Uterus (tissue), 3 donors: ENCODE measurements at regions not wholly inside any gene's neighbourhood (a gene's known extent, or its start where the extent isn't known, plus 50 kb on each side); places are given as distances from the start of the nearest gene placed in this dataset.

ENCODE experiments used
- DNase-seq, 2 donors: peaks; one replicate each; pipeline ENCODE4 v3.0.0-alpha.2; 2019 to 2020
- H3K27ac ChIP-seq, 2 donors: fragments of 200-600 bp; sonication (generic); 1 replicate in 1 of 2; 2 replicates in 1 of 2; pipeline ENCODE4 v1.5.1; 2016 to 2018
- H3K27me3 ChIP-seq, 2 donors: fragments of 200-600 bp; sonication (generic); one replicate each; pipeline ENCODE4 v1.5.1; 2018 to 2019; ENCODE audit warnings: control low read depth in 1 of 2
- H3K36me3 ChIP-seq, 2 donors: fragments of 200-600 bp; sonication (generic); one replicate each; pipeline ENCODE4 v1.5.1; 2019; ENCODE audit warnings: control low read depth in 1 of 2
- H3K4me1 ChIP-seq, 2 donors: fragments of 200-600 bp; sonication (generic); one replicate each; pipeline ENCODE4 v1.5.1; 2018 to 2019; ENCODE audit warnings: control low read depth in 1 of 2
- H3K4me3 ChIP-seq, 2 donors: fragments of 200-600 bp; sonication (generic); 1 replicate in 1 of 2; 2 replicates in 1 of 2; pipeline ENCODE4 v1.5.1; 2018 to 2019; ENCODE audit warnings: mild to moderate bottlenecking in 1 of 2
- H3K9me3 ChIP-seq, 2 donors: fragments of 200-600 bp; sonication (generic); one replicate each; pipeline ENCODE4 v1.5.1; 2019; ENCODE audit warnings: control low read depth in 1 of 2
- CTCF ChIP-seq, 4 experiments: fragments of 200-600 bp in 2 of 4; fragments of 450-650 bp in 2 of 4; sonication (generic) in 2 of 4; IDR thresholded peaks; one replicate each; pipeline ENCODE4 v1.5.1; 2016 to 2019; ENCODE audit warnings: antibody characterized with exemption in 4 of 4, mild to moderate bottlenecking in 2 of 4, moderate library complexity in 1 of 4
- POLR2A ChIP-seq, 2 donors: fragments of 450-650 bp; IDR thresholded peaks; one replicate each; pipeline ENCODE4 v1.6.1; 2016; ENCODE audit warnings: antibody characterized with exemption in 2 of 2, mild to moderate bottlenecking in 1 of 2, moderate library complexity in 1 of 2
- intact Hi-C: fragments of 100-400 bp; cut with DNase I; formaldehyde crosslinking; loops from one replicate; pipeline ENCODE4 v1.15.1; 2023; ENCODE audit warnings: low total_unique reads
- donor health status: DM: yes; HTN: yes; CAD: no.

GRCh38 chr7:68166525-68166924, 1169.9 kb downstream of the TYW1 start:
- Histone ChIP-seq H3K27ac (no peak overlapping the region), H3K27me3 (no peaks in the 10 kb centered on the region), H3K9me3 (no peaks in the 10 kb centered on the region), H3K4me1 (no peaks in the 10 kb centered on the region), H3K36me3 (no peaks in the 10 kb centered on the region), H3K4me3 (no peak overlapping the region)
- DNase-seq: no peak
- intact Hi-C loops: no loop called here
- TF ChIP-seq CTCF (IDR thresholded peaks at IDR 0.05): no peak
- TF ChIP-seq POLR2A (IDR thresholded peaks at IDR 0.05): no peak

GRCh38 chr7:68173513-68173912, 1176.9 kb downstream of the TYW1 start:
- TF ChIP-seq CTCF (IDR thresholded peaks at IDR 0.05): no peak
- no peak for TF ChIP-seq POLR2A (IDR thresholded peaks at IDR 0.05)
- DNase-seq: no peak
- Histone ChIP-seq H3K4me3 (no peak overlapping the region), H3K9me3 (no peaks in the 10 kb centered on the region), H3K27me3 (no peaks in the 10 kb centered on the region), H3K4me1 (no peaks in the 10 kb centered on the region), H3K36me3 (no peaks in the 10 kb centered on the region), H3K27ac (no peak overlapping the region)
- intact Hi-C loops: no loop called here

GRCh38 chr7:68176974-68177373, 1180.3 kb downstream of the TYW1 start:
- no peak for DNase-seq
- no peaks in the 10 kb centered on the region for H3K9me3 ChIP-seq
- no peak overlapping the region for H3K27ac ChIP-seq
- H3K36me3 ChIP-seq: no peaks in the 10 kb centered on the region
- intact Hi-C loops: no loop called here
- no peaks in the 10 kb centered on the region for H3K27me3 ChIP-seq
- no peak for TF ChIP-seq POLR2A (IDR thresholded peaks at IDR 0.05)
- peak; percentile 6 to 42 (median 32) for TF ChIP-seq CTCF (IDR thresholded peaks at IDR 0.05)
- no peaks in the 10 kb centered on the region for H3K4me1 ChIP-seq
- no peak overlapping the region for H3K4me3 ChIP-seq

GRCh38 chr7:68180761-68181160, 1184.1 kb downstream of the TYW1 start:
- DNase-seq: no peak
- intact Hi-C loops: no loop called here
- Histone ChIP-seq H3K9me3 (no peaks in the 10 kb centered on the region), H3K27ac (no peak overlapping the region), H3K4me1 (no peaks in the 10 kb centered on the region), H3K36me3 (no peaks in the 10 kb centered on the region), H3K4me3 (no peak overlapping the region), H3K27me3 (no peaks in the 10 kb centered on the region)
- TF ChIP-seq CTCF (IDR thresholded peaks at IDR 0.05) (no peak), POLR2A (IDR thresholded peaks at IDR 0.05) (no peak)

GRCh38 chr7:68183176-68183575, 1186.5 kb downstream of the TYW1 start:
- no peak overlapping the region for H3K4me3 ChIP-seq
- no peak for DNase-seq
- TF ChIP-seq CTCF (IDR thresholded peaks at IDR 0.05) (no peak), POLR2A (IDR thresholded peaks at IDR 0.05) (no peak)
- H3K36me3 ChIP-seq: no peaks in the 10 kb centered on the region
- no peaks in the 10 kb centered on the region for H3K27me3 ChIP-seq
- no peaks in the 10 kb centered on the region for H3K9me3 ChIP-seq
- H3K4me1 ChIP-seq: no peaks in the 10 kb centered on the region
- intact Hi-C loops: no loop called here
- no peak overlapping the region for H3K27ac ChIP-seq
